ENCODE measurements at regions not wholly inside any gene's neighbourhood (a gene's known extent, or its start where the extent isn't known, plus 50 kb on each side); places are given as distances from the start of the nearest gene placed in this dataset.

DNA sequence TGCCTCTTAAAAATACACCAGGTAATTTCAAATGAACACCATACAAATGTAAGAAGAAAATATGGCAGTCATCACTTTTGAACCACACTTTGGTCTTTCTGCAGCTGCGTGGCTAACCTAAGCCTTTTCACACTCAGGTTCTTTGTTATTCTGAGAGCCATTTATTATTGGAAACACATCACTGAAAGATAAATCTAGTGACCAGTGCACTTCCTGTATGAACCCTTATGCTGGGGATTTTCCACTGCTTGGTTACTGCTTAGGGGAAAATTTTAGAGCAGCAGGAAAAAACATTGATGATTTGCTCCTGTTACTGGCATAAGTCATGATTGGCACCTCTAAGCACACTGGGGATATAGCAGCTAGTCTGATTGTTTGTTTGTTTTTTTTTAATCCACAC lies 58.6 kb upstream of the RANBP3L start:
- TF ChIP-seq, protein P1, sequence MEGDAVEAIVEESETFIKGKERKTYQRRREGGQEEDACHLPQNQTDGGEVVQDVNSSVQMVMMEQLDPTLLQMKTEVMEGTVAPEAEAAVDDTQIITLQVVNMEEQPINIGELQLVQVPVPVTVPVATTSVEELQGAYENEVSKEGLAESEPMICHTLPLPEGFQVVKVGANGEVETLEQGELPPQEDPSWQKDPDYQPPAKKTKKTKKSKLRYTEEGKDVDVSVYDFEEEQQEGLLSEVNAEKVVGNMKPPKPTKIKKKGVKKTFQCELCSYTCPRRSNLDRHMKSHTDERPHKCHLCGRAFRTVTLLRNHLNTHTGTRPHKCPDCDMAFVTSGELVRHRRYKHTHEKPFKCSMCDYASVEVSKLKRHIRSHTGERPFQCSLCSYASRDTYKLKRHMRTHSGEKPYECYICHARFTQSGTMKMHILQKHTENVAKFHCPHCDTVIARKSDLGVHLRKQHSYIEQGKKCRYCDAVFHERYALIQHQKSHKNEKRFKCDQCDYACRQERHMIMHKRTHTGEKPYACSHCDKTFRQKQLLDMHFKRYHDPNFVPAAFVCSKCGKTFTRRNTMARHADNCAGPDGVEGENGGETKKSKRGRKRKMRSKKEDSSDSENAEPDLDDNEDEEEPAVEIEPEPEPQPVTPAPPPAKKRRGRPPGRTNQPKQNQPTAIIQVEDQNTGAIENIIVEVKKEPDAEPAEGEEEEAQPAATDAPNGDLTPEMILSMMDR (IDR thresholded peaks at IDR 0.05; ENCODE audit: low read depth, low read length) = no peak
- TF ChIP-seq MAX (IDR thresholded peaks at IDR 0.05; ENCODE audit: low read depth, low read length) = no peak
- TF ChIP-seq MYC (IDR thresholded peaks at IDR 0.05; ENCODE audit: low read depth, low read length) = no peak
- TF ChIP-seq POLR2A (IDR thresholded peaks at IDR 0.05; ENCODE audit: extremely low read depth, insufficient read length) = no peak
